ENCODE measurements at regions not wholly inside any gene's neighbourhood (a gene's known extent, or its start where the extent isn't known, plus 50 kb on each side); places are given as distances from the start of the nearest gene placed in this dataset.
A peak's percentile ranks its signal among the peaks of the same experiment; 100 is the strongest.

DNA sequence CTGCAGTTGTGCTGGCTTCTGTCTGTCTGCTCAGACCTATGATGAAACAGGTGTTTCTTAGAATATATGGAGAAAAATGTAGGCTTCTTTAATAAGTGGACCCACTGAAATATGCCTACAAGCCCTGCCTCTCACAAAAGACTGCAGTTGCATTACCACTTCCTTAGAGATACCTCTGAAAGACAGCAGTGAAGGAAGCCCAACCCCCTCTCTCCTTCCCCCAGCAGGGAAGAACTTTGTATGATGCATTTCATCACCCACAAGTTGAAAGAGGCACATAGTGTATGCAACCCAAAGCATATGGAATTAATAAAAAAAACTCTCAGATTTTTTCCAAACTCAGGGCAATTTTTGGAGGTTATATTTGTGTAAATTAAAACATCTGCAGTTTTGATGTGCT, 916.7 kb downstream of the TECRL start (continued):
- TF ChIP-seq ZNF331 (CRISPR knock-in tag; IDR thresholded peaks at IDR 0.05; ENCODE audit: low read depth) = no peak

DNA sequence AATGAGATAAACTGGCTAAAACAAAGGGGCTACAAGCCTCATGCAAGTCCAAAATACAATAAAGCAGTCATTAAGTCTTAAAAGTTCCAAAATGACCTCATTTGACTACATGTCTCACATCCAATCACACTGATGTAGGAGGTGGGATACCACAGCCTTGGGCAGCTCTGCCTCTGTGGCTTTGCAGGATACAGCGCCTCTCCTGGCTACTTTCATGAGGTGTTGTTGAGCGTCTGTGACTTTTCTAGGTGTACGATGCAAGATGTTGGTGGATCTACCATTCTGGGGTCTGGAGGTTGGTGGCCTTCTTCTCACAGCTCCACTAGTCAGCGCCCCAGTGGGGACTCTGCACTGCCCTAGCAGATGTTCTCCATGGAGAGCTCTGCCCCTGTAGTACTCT, 944.9 kb downstream of the TECRL start:
- Mint-ChIP-seq H3K27me3 (ENCODE audit: insufficient read depth, low read depth, poor library complexity) (no peaks in the 10 kb centered on the region), H3K27ac (no peak overlapping the region), H3K9me3 (no peaks in the 10 kb centered on the region; the same call in 1 of the 3 replicates), H3K4me3 (no peak overlapping the region), H3K36me3 (ENCODE audit: low read depth) (no peaks in the 10 kb centered on the region), H3K4me1 (no peaks in the 10 kb centered on the region)
- TF ChIP-seq, protein P1, sequence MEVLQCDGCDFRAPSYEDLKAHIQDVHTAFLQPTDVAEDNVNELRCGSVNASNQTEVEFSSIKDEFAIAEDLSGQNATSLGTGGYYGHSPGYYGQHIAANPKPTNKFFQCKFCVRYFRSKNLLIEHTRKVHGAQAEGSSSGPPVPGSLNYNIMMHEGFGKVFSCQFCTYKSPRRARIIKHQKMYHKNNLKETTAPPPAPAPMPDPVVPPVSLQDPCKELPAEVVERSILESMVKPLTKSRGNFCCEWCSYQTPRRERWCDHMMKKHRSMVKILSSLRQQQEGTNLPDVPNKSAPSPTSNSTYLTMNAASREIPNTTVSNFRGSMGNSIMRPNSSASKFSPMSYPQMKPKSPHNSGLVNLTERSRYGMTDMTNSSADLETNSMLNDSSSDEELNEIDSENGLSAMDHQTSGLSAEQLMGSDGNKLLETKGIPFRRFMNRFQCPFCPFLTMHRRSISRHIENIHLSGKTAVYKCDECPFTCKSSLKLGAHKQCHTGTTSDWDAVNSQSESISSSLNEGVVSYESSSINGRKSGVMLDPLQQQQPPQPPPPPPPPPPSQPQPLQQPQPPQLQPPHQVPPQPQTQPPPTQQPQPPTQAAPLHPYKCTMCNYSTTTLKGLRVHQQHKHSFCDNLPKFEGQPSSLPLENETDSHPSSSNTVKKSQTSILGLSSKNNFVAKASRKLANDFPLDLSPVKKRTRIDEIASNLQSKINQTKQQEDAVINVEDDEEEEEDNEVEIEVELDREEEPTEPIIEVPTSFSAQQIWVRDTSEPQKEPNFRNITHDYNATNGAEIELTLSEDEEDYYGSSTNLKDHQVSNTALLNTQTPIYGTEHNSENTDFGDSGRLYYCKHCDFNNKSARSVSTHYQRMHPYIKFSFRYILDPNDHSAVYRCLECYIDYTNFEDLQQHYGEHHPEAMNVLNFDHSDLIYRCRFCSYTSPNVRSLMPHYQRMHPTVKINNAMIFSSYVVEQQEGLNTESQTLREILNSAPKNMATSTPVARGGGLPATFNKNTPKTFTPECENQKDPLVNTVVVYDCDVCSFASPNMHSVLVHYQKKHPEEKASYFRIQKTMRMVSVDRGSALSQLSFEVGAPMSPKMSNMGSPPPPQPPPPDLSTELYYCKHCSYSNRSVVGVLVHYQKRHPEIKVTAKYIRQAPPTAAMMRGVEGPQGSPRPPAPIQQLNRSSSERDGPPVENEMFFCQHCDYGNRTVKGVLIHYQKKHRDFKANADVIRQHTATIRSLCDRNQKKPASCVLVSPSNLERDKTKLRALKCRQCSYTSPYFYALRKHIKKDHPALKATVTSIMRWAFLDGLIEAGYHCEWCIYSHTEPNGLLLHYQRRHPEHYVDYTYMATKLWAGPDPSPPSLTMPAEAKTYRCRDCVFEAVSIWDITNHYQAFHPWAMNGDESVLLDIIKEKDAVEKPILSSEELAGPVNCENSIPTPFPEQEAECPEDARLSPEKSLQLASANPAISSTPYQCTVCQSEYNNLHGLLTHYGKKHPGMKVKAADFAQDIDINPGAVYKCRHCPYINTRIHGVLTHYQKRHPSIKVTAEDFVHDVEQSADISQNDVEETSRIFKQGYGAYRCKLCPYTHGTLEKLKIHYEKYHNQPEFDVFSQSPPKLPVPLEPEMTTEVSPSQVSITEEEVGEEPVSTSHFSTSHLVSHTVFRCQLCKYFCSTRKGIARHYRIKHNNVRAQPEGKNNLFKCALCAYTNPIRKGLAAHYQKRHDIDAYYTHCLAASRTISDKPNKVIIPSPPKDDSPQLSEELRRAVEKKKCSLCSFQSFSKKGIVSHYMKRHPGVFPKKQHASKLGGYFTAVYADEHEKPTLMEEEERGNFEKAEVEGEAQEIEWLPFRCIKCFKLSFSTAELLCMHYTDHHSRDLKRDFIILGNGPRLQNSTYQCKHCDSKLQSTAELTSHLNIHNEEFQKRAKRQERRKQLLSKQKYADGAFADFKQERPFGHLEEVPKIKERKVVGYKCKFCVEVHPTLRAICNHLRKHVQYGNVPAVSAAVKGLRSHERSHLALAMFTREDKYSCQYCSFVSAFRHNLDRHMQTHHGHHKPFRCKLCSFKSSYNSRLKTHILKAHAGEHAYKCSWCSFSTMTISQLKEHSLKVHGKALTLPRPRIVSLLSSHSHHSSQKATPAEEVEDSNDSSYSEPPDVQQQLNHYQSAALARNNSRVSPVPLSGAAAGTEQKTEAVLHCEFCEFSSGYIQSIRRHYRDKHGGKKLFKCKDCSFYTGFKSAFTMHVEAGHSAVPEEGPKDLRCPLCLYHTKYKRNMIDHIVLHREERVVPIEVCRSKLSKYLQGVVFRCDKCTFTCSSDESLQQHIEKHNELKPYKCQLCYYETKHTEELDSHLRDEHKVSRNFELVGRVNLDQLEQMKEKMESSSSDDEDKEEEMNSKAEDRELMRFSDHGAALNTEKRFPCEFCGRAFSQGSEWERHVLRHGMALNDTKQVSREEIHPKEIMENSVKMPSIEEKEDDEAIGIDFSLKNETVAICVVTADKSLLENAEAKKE (CRISPR knock-in tag; IDR thresholded peaks at IDR 0.05) = no peak
- TF ChIP-seq, protein P2, sequence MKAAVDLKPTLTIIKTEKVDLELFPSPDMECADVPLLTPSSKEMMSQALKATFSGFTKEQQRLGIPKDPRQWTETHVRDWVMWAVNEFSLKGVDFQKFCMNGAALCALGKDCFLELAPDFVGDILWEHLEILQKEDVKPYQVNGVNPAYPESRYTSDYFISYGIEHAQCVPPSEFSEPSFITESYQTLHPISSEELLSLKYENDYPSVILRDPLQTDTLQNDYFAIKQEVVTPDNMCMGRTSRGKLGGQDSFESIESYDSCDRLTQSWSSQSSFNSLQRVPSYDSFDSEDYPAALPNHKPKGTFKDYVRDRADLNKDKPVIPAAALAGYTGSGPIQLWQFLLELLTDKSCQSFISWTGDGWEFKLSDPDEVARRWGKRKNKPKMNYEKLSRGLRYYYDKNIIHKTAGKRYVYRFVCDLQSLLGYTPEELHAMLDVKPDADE (IDR thresholded peaks at IDR 0.05) = no peak
- TF ChIP-seq, protein P3, sequence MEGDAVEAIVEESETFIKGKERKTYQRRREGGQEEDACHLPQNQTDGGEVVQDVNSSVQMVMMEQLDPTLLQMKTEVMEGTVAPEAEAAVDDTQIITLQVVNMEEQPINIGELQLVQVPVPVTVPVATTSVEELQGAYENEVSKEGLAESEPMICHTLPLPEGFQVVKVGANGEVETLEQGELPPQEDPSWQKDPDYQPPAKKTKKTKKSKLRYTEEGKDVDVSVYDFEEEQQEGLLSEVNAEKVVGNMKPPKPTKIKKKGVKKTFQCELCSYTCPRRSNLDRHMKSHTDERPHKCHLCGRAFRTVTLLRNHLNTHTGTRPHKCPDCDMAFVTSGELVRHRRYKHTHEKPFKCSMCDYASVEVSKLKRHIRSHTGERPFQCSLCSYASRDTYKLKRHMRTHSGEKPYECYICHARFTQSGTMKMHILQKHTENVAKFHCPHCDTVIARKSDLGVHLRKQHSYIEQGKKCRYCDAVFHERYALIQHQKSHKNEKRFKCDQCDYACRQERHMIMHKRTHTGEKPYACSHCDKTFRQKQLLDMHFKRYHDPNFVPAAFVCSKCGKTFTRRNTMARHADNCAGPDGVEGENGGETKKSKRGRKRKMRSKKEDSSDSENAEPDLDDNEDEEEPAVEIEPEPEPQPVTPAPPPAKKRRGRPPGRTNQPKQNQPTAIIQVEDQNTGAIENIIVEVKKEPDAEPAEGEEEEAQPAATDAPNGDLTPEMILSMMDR (conservative IDR thresholded peaks at IDR 0.05; ENCODE audit: low read depth in 2 of 2) = 0 out of 4 replicates have a peak, but pooled peaks of 1 of the 2 experiments have one; percentile 16
- no peak for DNase-seq (ENCODE audit: low spot score)
- Histone ChIP-seq H3K27ac (ENCODE audit: low read depth) (no peak overlapping the region), H3K4me3 (no peak overlapping the region), H3K4me1 (ENCODE audit: insufficient read depth) (no peaks in the 10 kb centered on the region), H3K36me3 (ENCODE audit: insufficient read depth) (no peaks in the 10 kb centered on the region), H3K79me2 (replicated peaks; ENCODE audit: insufficient read depth) (no peaks in the 10 kb centered on the region), H3K9me2 (ENCODE audit: insufficient read depth) (peaks cover 5% of the 10 kb centered on the region; the same call in 1 of the 2 replicates), H3F3A (replicated peaks; ENCODE audit: low read depth) (no peaks in the 10 kb centered on the region), H3K4me2 (no peak overlapping the region), H4K20me1 (replicated peaks; ENCODE audit: insufficient read depth) (no peaks in the 10 kb centered on the region), H3K27me3 (ENCODE audit: insufficient read depth) (no peaks in the 10 kb centered on the region), H2AFZ (no peak overlapping the region)
- no peak for ATAC-seq
